IMR-90 (cell line): ENCODE measurements at regions not wholly inside any gene's neighbourhood (a gene's known extent, or its start where the extent isn't known, plus 50 kb on each side); places are given as distances from the start of the nearest gene placed in this dataset.

ENCODE experiments used
- ATAC-seq: fragments of 200-7000 bp; cut with Tn5 transposase; 2 replicates; pipeline ENCODE4 v1.9.1; 2020; ENCODE audit warnings: low read depth, mild to moderate bottlenecking, moderate library complexity
- BruUV-seq: library from RNA; stranded (reverse); fragments of 400-500 nt; replicated peaks from 2 replicates; lab custom pipeline; 2021; lab: Mats Ljungman, UMichigan
- CTCF ChIA-PET: fragments of 300-600 bp; formaldehyde crosslinking; extraction: SDS; loops from one replicate; lab custom pipeline; 2021; ENCODE audit warnings: antibody characterized with exemption; lab: Yijun Ruan, JAX
- POLR2A ChIA-PET: fragments of 300-600 bp; sonication (Branson Sonifier 250); formaldehyde crosslinking; loops from one replicate; lab custom pipeline; 2022; ENCODE audit warnings: antibody characterized with exemption; ENCODE audit not compliant: unreplicated experiment; lab: Charles Lee
- DNase-seq: peaks from one replicate; pipeline ENCODE4 v3.0.0; 2013
- H2AFZ ChIP-seq: replicated peaks from 2 replicates; pipeline ENCODE3; 2013; ENCODE audit warnings: low read length, mild to moderate bottlenecking; ENCODE audit not compliant: poor library complexity
- H2AK5ac ChIP-seq: 2 replicates; pipeline ENCODE4 v1.6.1; 2013; ENCODE audit warnings: low read depth, low read length, inconsistent platforms
- H2AK9ac ChIP-seq: replicated peaks from 2 replicates; pipeline ENCODE3; 2013; ENCODE audit warnings: mild to moderate bottlenecking, low read depth, low read length, moderate library complexity; ENCODE audit not compliant: poor library complexity
- H2BK120ac ChIP-seq: 2 replicates; pipeline ENCODE4 v1.6.1; 2013; ENCODE audit warnings: low read depth, low read length, inconsistent platforms
- H2BK15ac ChIP-seq: 3 replicates; pipeline ENCODE4 v1.6.1; 2013; ENCODE audit warnings: low read depth, low read length, inconsistent platforms
- H2BK20ac ChIP-seq: 2 replicates; pipeline ENCODE4 v1.6.1; 2013; ENCODE audit warnings: low read depth, mild to moderate bottlenecking, inconsistent platforms, low read length, moderate library complexity
- H2BK5ac ChIP-seq: 2 replicates; pipeline ENCODE4 v1.6.1; 2013; ENCODE audit warnings: mild to moderate bottlenecking, low read depth, low read length, inconsistent platforms; ENCODE audit not compliant: poor library complexity, severe bottlenecking
- H3K14ac ChIP-seq: replicated peaks from 2 replicates; pipeline ENCODE4 v1.6.1; 2013; ENCODE audit warnings: low read depth, low read length, inconsistent platforms
- H3K18ac ChIP-seq: 2 replicates; pipeline ENCODE4 v1.6.1; 2013; ENCODE audit warnings: low read depth, low read length, control low read depth
- H3K23ac ChIP-seq: 2 replicates; pipeline ENCODE4 v1.6.1; 2013; ENCODE audit warnings: low read depth, low read length, inconsistent platforms
- H3K27ac ChIP-seq: 2 replicates; pipeline ENCODE4 v1.5.1; 2013; ENCODE audit warnings: mild to moderate bottlenecking, control low read depth, low read length; ENCODE audit not compliant: insufficient read depth
- H3K27me3 ChIP-seq: 2 replicates; pipeline ENCODE4 v1.6.1; 2013; ENCODE audit warnings: low read length; ENCODE audit not compliant: control insufficient read depth, insufficient read depth
- H3K36me3 ChIP-seq: 2 replicates; pipeline ENCODE4 v1.6.1; 2013; ENCODE audit warnings: low read length, mixed read lengths; ENCODE audit not compliant: control insufficient read depth, insufficient read depth
- H3K4ac ChIP-seq: 2 replicates; pipeline ENCODE4 v1.6.1; 2013; ENCODE audit warnings: low read depth, low read length, inconsistent platforms
- H3K4me1 ChIP-seq: 2 replicates; pipeline ENCODE4 v1.6.1; 2013; ENCODE audit warnings: low read length, mixed read lengths; ENCODE audit not compliant: control insufficient read depth, insufficient read depth
- H3K4me2 ChIP-seq: 2 replicates; pipeline ENCODE4 v1.6.1; 2013; ENCODE audit warnings: low read depth, mild to moderate bottlenecking, control low read depth, low read length, moderate library complexity
- H3K4me3 ChIP-seq: 2 replicates; pipeline ENCODE4 v1.5.1; 2013; ENCODE audit warnings: low read depth, mild to moderate bottlenecking, control low read depth, low read length, moderate library complexity; ENCODE audit not compliant: insufficient read depth
- H3K56ac ChIP-seq: 2 replicates; pipeline ENCODE4 v1.6.1; 2013; ENCODE audit warnings: low read length, inconsistent platforms; ENCODE audit not compliant: insufficient read depth; ENCODE audit errors: extremely low read depth
- H3K79me1 ChIP-seq, 2 experiments: 2 replicates each; pipeline ENCODE4 v1.6.1; 2013; ENCODE audit warnings: low read length in 2 of 2, inconsistent platforms in 1 of 2, low read depth in 1 of 2
- H3K9ac ChIP-seq: 2 replicates; pipeline ENCODE4 v1.6.1; 2013; ENCODE audit warnings: low read depth, low read length, control low read depth
- H3K9me1 ChIP-seq: 2 replicates; pipeline ENCODE4 v1.6.1; 2013; ENCODE audit warnings: low read length, inconsistent platforms; ENCODE audit not compliant: insufficient read depth
- H3K9me3 ChIP-seq: 2 replicates; pipeline ENCODE4 v1.6.1; 2013; ENCODE audit warnings: low read length; ENCODE audit not compliant: control insufficient read depth, insufficient read depth
- H4K20me1 ChIP-seq: 2 replicates; pipeline ENCODE4 v1.6.1; 2013; ENCODE audit warnings: low read length, inconsistent platforms; ENCODE audit not compliant: insufficient read depth
- H4K5ac ChIP-seq: 2 replicates; pipeline ENCODE4 v1.6.1; 2013; ENCODE audit warnings: mild to moderate bottlenecking, low read depth, low read length, control low read depth
- H4K8ac ChIP-seq, 2 experiments: 2 replicates each; pipeline ENCODE4 v1.6.1; 2013; ENCODE audit warnings: low read depth in 2 of 2, low read length in 2 of 2, control low read depth in 1 of 2, inconsistent platforms in 1 of 2
- H4K91ac ChIP-seq: 2 replicates; pipeline ENCODE4 v1.6.1; 2013; ENCODE audit warnings: low read depth, low read length, inconsistent platforms; ENCODE audit not compliant: insufficient read depth
- BHLHE40 ChIP-seq: fragments of 150-350 bp; IDR thresholded peaks from 2 replicates; pipeline ENCODE4 v1.6.1; 2016; ENCODE audit warnings: mild to moderate bottlenecking, low read depth, low read length
- CEBPB ChIP-seq: IDR thresholded peaks from 2 replicates; pipeline ENCODE4 v1.6.1; 2012; ENCODE audit warnings: low read depth, low read length, improper control_type of control experiment
- CHD1 ChIP-seq: IDR thresholded peaks from 2 replicates; pipeline ENCODE4 v1.6.1; 2012; ENCODE audit warnings: low read depth, low read length, improper control_type of control experiment
- FOS ChIP-seq: fragments of 150-350 bp; IDR thresholded peaks from 2 replicates; pipeline ENCODE4 v1.6.1; 2016; ENCODE audit warnings: low read depth, low read length
- MXI1 ChIP-seq: IDR thresholded peaks from 2 replicates; pipeline ENCODE4 v1.6.1; 2012; ENCODE audit warnings: low read depth, mild to moderate bottlenecking, low read length, moderate library complexity, borderline replicate concordance
- POLR2A ChIP-seq: IDR thresholded peaks from 2 replicates; pipeline ENCODE4 v1.6.1; 2012; ENCODE audit warnings: mild to moderate bottlenecking, low read depth, low read length
- RAD21 ChIP-seq: IDR thresholded peaks from 2 replicates; pipeline ENCODE4 v1.6.1; 2012; ENCODE audit warnings: low read length, improper control_type of control experiment
- RFX5 ChIP-seq: IDR thresholded peaks from 2 replicates; pipeline ENCODE4 v1.8.0; 2012; ENCODE audit warnings: low read depth, mild to moderate bottlenecking, low read length, moderate library complexity
- SMC3 ChIP-seq: fragments of 150-350 bp; IDR thresholded peaks from 2 replicates; pipeline ENCODE4 v1.6.1; 2016; ENCODE audit warnings: low read depth, mild to moderate bottlenecking, antibody characterized with exemption, low read length, moderate library complexity
- WGBS, 2 experiments: methylation state at CpG; one replicate each; pipeline versions ENCODE4 v1.1.5 to v1.1.7; 2013; ENCODE audit warnings: missing lambda C conversion rate in 2 of 2; ENCODE audit not compliant: insufficient read length in 1 of 2; ENCODE audit errors: extremely low coverage in 2 of 2; 5-methylcytosine and 5-hydroxymethylcytosine counted together
- dilution Hi-C: fragments of 300-500 bp; cut with HindIII; formaldehyde crosslinking; loops from one replicate; pipeline ENCODE4 v1.14.3; 2018; ENCODE audit warnings: low sequenced_read_pairs; ENCODE audit not compliant: unreplicated experiment
- in situ Hi-C: fragments of 300-500 bp; cut with MboI; formaldehyde crosslinking; loops from 3 replicates; pipeline ENCODE4 v1.14.3; 2019; ENCODE audit warnings: low sequenced_read_pairs, inconsistent platforms, mixed read lengths
- intact Hi-C: fragments of 100-400 bp; cut with micrococcal nuclease; formaldehyde crosslinking; loops from 2 replicates; pipeline ENCODE4 v1.10.0; 2022
- TF ChIP-seq, protein P1 (sequence below): conservative IDR thresholded peaks from 2 replicates; pipeline ENCODE4 v1.5.1; 2012; ENCODE audit warnings: mild to moderate bottlenecking, low read depth, low read length, improper control_type of control experiment
- TF ChIP-seq, protein P2 (sequence below): fragments of 150-350 bp; IDR thresholded peaks from 2 replicates; pipeline ENCODE4 v1.6.1; 2017; ENCODE audit warnings: mild to moderate bottlenecking, antibody characterized with exemption, low read length, low read depth
- TF ChIP-seq, protein P3 (sequence below): fragments of 150-350 bp; IDR thresholded peaks from 2 replicates; pipeline ENCODE4 v1.6.1; 2016; ENCODE audit warnings: low read depth, mild to moderate bottlenecking, low read length, moderate library complexity, borderline replicate concordance

DNA sequence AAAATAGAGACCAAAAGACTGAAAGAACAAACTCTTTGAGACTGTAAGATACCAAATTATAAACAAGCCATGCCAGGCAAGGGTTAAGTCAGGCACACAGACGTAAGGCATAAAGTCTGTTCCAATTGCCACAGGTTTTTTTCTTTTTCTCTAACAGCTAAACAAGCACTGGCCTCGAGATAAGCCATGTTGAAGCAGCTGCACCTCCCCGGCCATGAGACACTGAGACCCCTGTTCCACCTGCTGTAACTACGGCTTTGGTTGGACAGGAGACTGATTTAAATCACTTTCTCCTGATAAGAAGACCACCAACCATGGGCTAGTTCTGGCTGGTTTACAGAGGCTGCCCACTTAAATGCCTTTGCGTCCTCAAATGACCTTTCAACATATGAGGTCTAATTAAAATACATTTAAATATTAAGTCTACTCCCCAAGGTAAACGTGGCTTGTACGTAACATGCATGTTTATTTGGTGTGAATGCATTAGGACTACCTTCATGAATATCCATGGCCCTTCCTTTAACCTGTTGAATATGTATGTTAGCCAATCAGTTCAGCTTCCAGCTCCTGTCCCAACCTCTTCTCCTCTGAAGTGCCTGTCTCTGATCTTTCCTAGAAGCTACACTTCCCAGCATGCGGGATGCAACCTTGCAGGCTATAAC lies 117.2 kb downstream of the CMPK2 start:
- no TSS peak for BruUV-seq
- POLR2A ChIA-PET = no interaction called here
- Histone ChIP-seq H4K5ac (no peak overlapping the region), H3K79me1 (no peaks in the 10 kb centered on the region), H2BK20ac (no peak overlapping the region), H2AK9ac (no peak overlapping the region), H3K9me3 (no peaks in the 10 kb centered on the region), H4K8ac (no peak overlapping the region), H3K14ac (no peak overlapping the region), H3K4ac (no peak overlapping the region), H3K4me2 (no peak overlapping the region), H2AFZ (no peak overlapping the region), H2BK15ac (no peak overlapping the region), H3K27ac (no peak overlapping the region), H4K20me1 (no peaks in the 10 kb centered on the region), H3K9me1 (no peaks in the 10 kb centered on the region), H3K4me1 (no peaks in the 10 kb centered on the region), H3K9ac (no peak overlapping the region), H3K27me3 (no peaks in the 10 kb centered on the region), H3K56ac (no peak overlapping the region), H3K4me3 (no peak overlapping the region), H3K36me3 (no peaks in the 10 kb centered on the region), H2BK120ac (no peak overlapping the region), H2BK5ac (no peak overlapping the region), H2AK5ac (no peak overlapping the region), H3K23ac (no peak overlapping the region), H3K18ac (no peak overlapping the region), H4K91ac (no peak overlapping the region)
- CTCF ChIA-PET = no interaction called here
- ATAC-seq = no peak
- 33% methylated on average over 2 of the region's 8 CpGs; no CpG with 5 or more reads in 1 of the 2 experiments for WGBS, 2 experiments
- TF ChIP-seq CHD1 (no peak), FOS (no peak), RAD21 (no peak), BHLHE40 (no peak), MXI1 (no peak), SMC3 (no peak), CEBPB (no peak), POLR2A (no peak), RFX5 (no peak)
- TF ChIP-seq, protein P1, sequence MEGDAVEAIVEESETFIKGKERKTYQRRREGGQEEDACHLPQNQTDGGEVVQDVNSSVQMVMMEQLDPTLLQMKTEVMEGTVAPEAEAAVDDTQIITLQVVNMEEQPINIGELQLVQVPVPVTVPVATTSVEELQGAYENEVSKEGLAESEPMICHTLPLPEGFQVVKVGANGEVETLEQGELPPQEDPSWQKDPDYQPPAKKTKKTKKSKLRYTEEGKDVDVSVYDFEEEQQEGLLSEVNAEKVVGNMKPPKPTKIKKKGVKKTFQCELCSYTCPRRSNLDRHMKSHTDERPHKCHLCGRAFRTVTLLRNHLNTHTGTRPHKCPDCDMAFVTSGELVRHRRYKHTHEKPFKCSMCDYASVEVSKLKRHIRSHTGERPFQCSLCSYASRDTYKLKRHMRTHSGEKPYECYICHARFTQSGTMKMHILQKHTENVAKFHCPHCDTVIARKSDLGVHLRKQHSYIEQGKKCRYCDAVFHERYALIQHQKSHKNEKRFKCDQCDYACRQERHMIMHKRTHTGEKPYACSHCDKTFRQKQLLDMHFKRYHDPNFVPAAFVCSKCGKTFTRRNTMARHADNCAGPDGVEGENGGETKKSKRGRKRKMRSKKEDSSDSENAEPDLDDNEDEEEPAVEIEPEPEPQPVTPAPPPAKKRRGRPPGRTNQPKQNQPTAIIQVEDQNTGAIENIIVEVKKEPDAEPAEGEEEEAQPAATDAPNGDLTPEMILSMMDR = no peak
- TF ChIP-seq, protein P2, sequence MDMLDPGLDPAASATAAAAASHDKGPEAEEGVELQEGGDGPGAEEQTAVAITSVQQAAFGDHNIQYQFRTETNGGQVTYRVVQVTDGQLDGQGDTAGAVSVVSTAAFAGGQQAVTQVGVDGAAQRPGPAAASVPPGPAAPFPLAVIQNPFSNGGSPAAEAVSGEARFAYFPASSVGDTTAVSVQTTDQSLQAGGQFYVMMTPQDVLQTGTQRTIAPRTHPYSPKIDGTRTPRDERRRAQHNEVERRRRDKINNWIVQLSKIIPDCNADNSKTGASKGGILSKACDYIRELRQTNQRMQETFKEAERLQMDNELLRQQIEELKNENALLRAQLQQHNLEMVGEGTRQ = no peak
- TF ChIP-seq, protein P3, sequence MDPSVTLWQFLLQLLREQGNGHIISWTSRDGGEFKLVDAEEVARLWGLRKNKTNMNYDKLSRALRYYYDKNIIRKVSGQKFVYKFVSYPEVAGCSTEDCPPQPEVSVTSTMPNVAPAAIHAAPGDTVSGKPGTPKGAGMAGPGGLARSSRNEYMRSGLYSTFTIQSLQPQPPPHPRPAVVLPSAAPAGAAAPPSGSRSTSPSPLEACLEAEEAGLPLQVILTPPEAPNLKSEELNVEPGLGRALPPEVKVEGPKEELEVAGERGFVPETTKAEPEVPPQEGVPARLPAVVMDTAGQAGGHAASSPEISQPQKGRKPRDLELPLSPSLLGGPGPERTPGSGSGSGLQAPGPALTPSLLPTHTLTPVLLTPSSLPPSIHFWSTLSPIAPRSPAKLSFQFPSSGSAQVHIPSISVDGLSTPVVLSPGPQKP = no peak
- no peak for DNase-seq
- dilution Hi-C loops = no loop called here
- in situ Hi-C loops = no loop called here
- intact Hi-C loops = no loop called here
